ENCODE measurements at regions not wholly inside any gene's neighbourhood (a gene's known extent, or its start where the extent isn't known, plus 50 kb on each side); places are given as distances from the start of the nearest gene placed in this dataset.

GRCh38 chr5:105414067-105414466, 1851.5 kb upstream of the NUDT12 start:
- no peak for DNase-seq (ENCODE audit: low spot score)

DNA sequence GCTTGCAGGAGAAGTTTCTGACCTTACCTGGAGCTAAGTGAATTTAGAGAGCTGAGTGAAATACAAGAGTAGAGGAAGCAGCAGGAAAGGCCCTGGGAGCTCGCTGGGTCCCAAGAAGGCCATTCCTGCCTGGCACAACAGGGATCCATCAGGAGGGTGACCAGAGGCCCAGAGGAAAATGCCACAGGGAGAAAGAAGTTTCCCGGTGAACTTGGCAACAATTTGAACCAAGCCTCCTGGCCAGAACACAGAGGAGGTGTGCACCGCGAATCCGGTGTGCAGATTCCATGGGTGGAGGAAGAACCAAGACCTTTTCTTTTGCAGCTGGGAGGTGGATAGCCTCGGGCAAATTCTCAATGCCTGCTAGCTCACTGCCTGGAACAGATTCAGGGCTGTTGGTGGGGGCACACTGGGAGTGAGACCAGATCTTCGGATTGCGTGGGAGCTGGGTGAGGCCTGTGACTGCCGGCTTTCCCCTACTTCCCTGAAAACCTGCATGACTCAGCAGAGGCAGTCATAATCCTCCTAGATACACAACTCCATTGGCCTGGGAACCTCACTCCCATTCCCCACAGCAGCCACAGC, 1850.9 kb upstream of the NUDT12 start:
- DNase-seq (ENCODE audit: low spot score), result no peak

- no peak for DNase-seq (ENCODE audit: low spot score)
These were observed 1847.1 kb upstream of the NUDT12 start for GRCh38 chr5:105409695-105410094.

GRCh38 chr5:105407200-105407599, 1844.6 kb upstream of the NUDT12 start:
- no peak for DNase-seq (ENCODE audit: low spot score)

- no peak for DNase-seq (ENCODE audit: low spot score)
These were observed 1835.2 kb upstream of the NUDT12 start for GRCh38 chr5:105397749-105398148.

GRCh38 chr5:105392710-105393149, 1830.1 kb upstream of the NUDT12 start:
- no peak for DNase-seq (ENCODE audit: low spot score)

GRCh38 chr5:105392122-105392709, 1829.6 kb upstream of the NUDT12 start:
- DNase-seq (ENCODE audit: low spot score), result no peak

- no peak for DNase-seq (ENCODE audit: low spot score)
These were observed 1817.5 kb upstream of the NUDT12 start for GRCh38 chr5:105380126-105380525.

- no peak for DNase-seq (ENCODE audit: low spot score)
These were observed 1808.6 kb upstream of the NUDT12 start for GRCh38 chr5:105371169-105371568.

DNA sequence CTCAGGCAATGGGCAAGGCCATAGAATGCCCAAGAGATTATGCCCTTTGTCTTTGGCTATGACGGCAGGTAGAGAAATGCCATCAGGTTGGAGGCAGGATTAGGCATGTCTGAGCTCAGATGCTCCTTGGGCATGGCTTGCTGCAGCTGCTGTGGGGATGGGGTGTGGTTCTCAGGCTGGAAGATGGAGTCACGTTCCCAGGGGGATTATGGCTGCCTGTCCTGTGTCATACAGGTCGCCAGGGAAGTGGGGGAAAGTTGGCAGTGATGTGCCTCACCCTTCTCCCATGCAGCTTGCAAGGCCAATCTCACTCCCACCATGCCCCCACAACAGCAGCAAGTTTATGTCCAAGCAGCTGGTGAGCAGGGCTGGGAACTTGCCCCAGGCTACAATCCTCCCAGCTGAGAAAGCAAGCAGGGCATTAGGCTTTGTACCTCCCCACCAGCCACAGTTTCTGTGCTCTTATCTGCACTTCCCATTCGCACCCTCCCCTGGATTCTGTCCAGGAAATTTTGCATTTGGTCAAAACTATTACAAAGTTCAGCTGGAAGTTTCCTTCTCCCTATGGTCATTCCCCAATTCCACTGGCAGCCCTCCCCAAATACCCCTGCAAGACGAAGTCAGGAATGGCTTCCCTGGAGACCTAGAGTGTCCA, 1788.0 kb upstream of the NUDT12 start:
- DNase-seq (ENCODE audit: low spot score), result no peak

DNA sequence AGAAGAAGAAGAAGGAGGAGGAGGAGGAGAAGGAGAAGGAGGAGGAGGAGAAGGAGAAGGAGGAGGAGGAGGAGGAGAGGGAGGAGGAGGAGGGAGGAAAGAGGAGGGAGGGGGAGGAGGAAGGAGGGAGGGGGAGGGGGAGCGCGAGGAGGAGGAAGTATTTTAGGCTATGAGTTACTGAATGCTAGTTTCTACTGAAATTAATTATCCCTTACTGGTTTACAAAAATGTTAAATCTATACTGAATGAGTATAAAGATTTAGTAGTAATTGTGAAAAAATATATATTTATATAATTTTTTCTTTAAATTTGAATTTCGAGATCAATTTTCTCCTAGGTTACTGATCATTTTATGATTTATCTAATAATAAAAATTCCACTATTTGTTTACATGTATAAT, 1769.0 kb upstream of the NUDT12 start:
- DNase-seq (ENCODE audit: low spot score), result no peak

DNA sequence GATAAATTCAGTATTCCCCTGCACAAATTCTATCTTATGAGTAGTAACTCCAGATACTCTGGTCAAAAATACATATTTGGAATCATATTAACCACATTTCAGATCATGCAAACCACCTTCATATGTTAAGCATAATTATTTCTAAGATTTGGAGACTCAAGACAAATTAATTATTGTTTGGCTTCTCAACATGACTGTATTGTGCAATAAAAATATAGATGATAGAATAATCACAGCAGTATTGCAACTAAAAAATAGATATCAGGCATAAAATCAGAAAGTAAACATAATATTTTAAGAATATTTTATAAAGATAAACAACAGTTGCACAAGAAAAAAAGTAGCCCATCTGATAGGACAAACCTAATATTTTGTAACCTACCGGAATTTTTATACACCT, 1767.6 kb upstream of the NUDT12 start:
- DNase-seq (ENCODE audit: low spot score), result no peak

- DNase-seq (ENCODE audit: low spot score), result no peak
These were observed 1742.3 kb upstream of the NUDT12 start for GRCh38 chr5:105304859-105305258.

- DNase-seq (ENCODE audit: low spot score), result no peak
These were observed 1726.4 kb upstream of the NUDT12 start for GRCh38 chr5:105288946-105289345.

DNA sequence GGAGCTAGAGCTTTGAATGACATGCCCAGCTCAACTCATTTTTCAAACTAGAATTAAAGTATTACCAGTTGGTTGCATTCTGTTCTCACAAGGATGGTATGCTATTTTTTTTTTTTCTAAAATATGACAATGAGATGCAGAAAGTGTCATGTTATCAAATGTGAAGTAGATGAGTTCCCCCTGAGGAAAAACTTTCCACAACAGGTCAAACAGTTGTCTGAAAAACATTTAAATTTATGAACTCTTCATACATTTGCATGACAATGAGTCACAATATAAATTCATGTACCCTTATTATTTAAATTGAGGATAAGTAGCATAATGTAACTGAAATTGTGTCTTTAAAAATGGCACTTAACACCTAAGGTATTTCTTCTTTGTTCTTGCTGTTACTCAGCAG, 1720.5 kb upstream of the NUDT12 start:
- no peak for DNase-seq (ENCODE audit: low spot score)

DNA sequence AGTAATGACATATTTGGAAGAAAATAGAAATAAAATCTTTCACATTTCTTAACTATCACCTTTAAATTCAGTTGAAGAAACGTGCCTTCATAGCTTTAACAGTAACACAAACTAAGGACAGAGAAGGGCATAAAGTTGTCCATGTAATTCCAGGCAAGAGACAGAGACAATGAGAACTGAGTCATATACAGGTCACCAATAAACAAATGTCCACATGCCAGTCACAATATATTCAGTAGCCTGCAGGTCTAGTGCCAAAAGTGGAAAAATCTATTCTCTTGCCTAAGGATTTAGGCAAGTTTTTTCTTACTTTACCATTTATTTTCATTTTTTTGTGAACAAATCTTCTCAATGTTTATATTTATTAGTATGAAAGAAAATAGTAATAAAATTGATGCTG, 1711.5 kb upstream of the NUDT12 start:
- no peak for DNase-seq (ENCODE audit: low spot score)

DNA sequence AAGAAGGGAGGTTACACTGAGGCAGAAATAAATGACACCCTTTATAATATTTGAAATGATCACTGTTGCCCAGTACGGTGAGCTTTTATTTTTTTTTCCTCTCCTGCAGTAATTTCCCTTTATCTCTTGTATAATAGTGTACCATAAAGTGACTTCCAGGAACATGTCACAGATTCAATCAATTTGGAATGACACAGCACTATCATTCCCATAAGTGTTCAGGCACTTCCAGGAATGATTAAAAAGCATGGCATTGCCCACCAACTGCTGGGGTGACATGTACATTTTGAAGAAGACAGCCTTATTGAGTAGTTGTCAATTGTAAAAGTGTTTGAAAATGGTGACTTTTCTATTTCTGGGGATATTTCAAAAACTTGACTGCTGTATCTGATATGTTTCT, 1700.9 kb upstream of the NUDT12 start:
- no peak for DNase-seq (ENCODE audit: low spot score)

- DNase-seq (ENCODE audit: low spot score), result no peak
These were observed 1697.1 kb upstream of the NUDT12 start for GRCh38 chr5:105259581-105260217.

DNA sequence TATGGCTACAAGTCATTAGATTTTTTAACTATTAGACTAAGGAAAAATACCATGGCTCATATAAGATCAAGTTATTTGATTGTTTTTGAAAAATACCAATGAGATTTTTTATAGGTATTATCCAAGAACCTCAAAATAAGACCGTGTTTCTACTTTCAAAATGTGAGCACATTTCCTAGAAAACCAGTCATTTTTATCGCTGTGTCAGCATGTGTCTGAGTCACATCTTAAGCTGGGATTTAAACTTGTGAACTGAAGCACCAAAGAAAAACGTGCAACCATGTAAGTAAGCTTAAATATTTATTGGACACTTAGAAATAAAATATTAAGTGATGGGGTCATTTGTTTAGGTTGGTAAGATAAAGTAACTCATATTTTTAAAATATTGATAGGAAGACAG, 1676.0 kb upstream of the NUDT12 start:
- no peak for DNase-seq (ENCODE audit: low spot score)

- DNase-seq (ENCODE audit: low spot score), result no peak
These were observed 1668.0 kb upstream of the NUDT12 start for GRCh38 chr5:105230516-105231157.

GRCh38 chr5:105218018-105218417, 1655.4 kb upstream of the NUDT12 start:
- no peak for DNase-seq (ENCODE audit: low spot score)

DNA sequence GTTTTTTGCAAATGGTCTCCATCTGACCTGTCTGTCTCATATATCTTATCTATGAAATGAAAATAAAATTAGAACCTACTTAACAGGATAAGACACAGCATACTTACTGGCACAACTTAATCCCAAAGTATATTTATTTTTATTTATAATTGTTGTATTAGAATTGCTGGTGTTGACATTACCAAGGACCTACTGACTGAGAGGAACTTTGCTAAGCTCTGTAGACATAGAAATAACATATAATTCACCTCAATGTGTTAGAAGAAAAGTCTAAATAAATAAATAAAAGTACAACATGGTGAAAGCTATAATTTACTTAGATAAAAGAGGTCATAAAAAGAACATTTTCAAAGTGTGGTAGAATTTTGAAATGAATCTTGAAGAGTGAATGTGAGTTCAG, 1650.5 kb upstream of the NUDT12 start:
- DNase-seq (ENCODE audit: low spot score), result no peak

DNA sequence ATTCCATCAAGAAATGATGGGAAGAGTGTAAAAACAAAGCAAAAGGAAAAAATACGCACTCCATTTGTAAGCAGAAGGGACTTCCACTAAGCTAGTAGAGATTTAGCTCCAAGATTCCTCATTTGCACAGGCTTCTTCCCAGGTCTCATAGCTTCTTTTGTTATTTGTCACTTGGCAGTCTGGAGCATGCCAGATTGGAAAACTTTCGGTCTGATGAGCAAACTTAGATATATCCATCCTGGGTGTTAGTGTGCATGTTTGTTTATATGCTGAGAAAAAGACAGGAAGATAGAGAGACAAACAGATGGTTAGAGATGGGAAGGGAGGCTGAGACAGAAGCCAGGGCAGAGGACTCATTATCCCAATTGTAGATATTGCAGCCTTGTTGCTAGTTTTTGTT, 1644.5 kb upstream of the NUDT12 start:
- DNase-seq (ENCODE audit: low spot score), result no peak
